ENCODE measurements at regions not wholly inside any gene's neighbourhood (a gene's known extent, or its start where the extent isn't known, plus 50 kb on each side); places are given as distances from the start of the nearest gene placed in this dataset.

DNA sequence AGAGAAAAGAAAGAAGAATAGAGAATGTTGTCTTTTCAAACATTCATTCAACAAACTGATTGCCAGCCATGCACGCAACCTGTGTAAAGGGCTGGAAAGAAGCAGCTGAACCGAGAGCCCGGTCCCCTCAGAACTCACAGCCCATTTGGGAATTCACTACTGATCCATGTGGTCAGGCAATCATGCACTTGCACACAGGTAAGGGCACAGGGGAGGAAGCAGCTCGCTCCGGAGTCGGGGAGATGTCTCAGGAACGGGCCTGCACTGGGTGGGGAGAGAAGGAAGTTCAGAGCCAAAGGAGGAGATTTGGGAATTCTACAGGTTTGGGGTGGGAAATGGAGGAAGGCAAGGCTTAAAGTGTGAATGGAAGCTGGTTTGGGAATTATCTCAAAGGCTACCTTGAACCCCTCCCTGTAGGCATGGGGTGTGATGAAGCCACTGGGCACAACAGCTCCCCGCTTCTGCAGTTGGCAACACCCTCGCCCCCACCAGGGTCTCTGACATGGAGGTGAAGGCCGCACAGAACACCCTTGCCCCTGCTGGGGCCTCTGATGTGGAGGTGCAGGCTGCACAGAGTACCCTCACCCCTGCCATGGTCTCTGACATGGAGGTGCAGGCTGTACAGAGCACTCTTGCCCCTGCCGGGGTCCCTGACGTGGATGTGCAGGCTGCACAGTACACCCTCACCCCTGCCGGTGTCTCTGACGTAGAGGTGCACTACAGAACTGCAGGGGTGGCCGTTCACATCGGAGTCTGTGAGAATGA, 194.4 kb upstream of the RNF32 start:
- Histone ChIP-seq H3K4me1 (ENCODE audit: insufficient read depth, low read length) (no peaks in the 10 kb centered on the region), H3K9me3 (ENCODE audit: low read length) (no peaks in the 10 kb centered on the region), H2AFZ (ENCODE audit: low read length) (no peak overlapping the region), H3K27ac (ENCODE audit: extremely low read length, insufficient read depth, low read length) (no peak overlapping the region), H3K4me3 (replicated peaks in 1 of 3; ENCODE audit: insufficient read depth in 1 of 3, low read depth in 2 of 3, low read length in 3 of 3) (no peak overlapping the region), H3K4me2 (ENCODE audit: low read depth, low read length) (no peak overlapping the region), H4K20me1 (ENCODE audit: insufficient read depth, low read length) (no peaks in the 10 kb centered on the region), H3K9ac (ENCODE audit: insufficient read depth, low read depth, low read length) (no peak overlapping the region), H3K27me3 (ENCODE audit: control insufficient read depth in 1 of 2, insufficient read depth in 2 of 2, low read length in 2 of 2) (peaks cover 6 to 42% of the 10 kb centered on the region in 2 experiments; a peak in 4 of 5 replicates), H3K79me2 (ENCODE audit: insufficient read depth, low read length) (no peaks in the 10 kb centered on the region), H3K36me3 (replicated peaks in 1 of 2; ENCODE audit: control insufficient read depth in 1 of 2, insufficient read depth in 2 of 2, low read length in 2 of 2) (no peaks in the 10 kb centered on the region)
- intact Hi-C loops (cut with micrococcal nuclease; ENCODE audit: unreplicated experiment) (no loop called here), in situ Hi-C loops (cut with HindIII; ENCODE audit: extremely low pct_ligation_motif_present, low pct_unique_long_range_greater_than_20kb) (no loop called here)
- ChIA-PET CTCF (ENCODE audit: low intra/inter-chr PET ratio, low total read pairs) (no interaction called here), POLR2A (no interaction called here)
- TF ChIP-seq, protein P1, sequence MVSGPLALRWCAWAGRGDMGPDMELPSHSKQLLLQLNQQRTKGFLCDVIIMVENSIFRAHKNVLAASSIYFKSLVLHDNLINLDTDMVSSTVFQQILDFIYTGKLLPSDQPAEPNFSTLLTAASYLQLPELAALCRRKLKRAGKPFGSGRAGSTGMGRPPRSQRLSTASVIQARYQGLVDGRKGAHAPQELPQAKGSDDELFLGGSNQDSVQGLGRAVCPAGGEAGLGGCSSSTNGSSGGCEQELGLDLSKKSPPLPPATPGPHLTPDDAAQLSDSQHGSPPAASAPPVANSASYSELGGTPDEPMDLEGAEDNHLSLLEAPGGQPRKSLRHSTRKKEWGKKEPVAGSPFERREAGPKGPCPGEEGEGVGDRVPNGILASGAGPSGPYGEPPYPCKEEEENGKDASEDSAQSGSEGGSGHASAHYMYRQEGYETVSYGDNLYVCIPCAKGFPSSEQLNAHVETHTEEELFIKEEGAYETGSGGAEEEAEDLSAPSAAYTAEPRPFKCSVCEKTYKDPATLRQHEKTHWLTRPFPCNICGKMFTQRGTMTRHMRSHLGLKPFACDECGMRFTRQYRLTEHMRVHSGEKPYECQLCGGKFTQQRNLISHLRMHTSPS (CRISPR knock-in tag; IDR thresholded peaks at IDR 0.05; ENCODE audit: low read depth) = no peak
- TF ChIP-seq, protein P2, sequence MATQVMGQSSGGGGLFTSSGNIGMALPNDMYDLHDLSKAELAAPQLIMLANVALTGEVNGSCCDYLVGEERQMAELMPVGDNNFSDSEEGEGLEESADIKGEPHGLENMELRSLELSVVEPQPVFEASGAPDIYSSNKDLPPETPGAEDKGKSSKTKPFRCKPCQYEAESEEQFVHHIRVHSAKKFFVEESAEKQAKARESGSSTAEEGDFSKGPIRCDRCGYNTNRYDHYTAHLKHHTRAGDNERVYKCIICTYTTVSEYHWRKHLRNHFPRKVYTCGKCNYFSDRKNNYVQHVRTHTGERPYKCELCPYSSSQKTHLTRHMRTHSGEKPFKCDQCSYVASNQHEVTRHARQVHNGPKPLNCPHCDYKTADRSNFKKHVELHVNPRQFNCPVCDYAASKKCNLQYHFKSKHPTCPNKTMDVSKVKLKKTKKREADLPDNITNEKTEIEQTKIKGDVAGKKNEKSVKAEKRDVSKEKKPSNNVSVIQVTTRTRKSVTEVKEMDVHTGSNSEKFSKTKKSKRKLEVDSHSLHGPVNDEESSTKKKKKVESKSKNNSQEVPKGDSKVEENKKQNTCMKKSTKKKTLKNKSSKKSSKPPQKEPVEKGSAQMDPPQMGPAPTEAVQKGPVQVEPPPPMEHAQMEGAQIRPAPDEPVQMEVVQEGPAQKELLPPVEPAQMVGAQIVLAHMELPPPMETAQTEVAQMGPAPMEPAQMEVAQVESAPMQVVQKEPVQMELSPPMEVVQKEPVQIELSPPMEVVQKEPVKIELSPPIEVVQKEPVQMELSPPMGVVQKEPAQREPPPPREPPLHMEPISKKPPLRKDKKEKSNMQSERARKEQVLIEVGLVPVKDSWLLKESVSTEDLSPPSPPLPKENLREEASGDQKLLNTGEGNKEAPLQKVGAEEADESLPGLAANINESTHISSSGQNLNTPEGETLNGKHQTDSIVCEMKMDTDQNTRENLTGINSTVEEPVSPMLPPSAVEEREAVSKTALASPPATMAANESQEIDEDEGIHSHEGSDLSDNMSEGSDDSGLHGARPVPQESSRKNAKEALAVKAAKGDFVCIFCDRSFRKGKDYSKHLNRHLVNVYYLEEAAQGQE (IDR thresholded peaks at IDR 0.05; ENCODE audit: borderline replicate concordance in 1 of 2, low read depth in 1 of 2, low read length in 2 of 2) = no peak
- TF ChIP-seq ZC3H13 (CRISPR knock-in tag; IDR thresholded peaks at IDR 0.05) = no peak
- TF ChIP-seq MAF1 (CRISPR knock-in tag; IDR thresholded peaks at IDR 0.05; ENCODE audit: borderline replicate concordance) = no peak
- TF ChIP-seq, protein P3, sequence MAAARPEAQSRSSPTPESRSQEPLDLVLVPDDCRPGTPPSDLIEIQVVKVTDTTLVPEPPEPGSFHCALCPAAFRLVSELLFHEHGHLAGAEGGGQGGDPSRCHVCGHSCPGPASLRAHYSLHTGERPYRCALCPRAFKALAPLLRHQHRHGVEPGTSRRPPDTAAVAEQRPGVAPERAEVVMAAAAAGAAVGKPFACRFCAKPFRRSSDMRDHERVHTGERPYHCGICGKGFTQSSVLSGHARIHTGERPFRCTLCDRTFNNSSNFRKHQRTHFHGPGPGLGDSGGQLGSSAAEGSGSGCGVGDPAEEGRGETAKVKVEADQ (CRISPR knock-in tag; IDR thresholded peaks at IDR 0.05; ENCODE audit: borderline replicate concordance) = no peak
- TF ChIP-seq, protein P4, sequence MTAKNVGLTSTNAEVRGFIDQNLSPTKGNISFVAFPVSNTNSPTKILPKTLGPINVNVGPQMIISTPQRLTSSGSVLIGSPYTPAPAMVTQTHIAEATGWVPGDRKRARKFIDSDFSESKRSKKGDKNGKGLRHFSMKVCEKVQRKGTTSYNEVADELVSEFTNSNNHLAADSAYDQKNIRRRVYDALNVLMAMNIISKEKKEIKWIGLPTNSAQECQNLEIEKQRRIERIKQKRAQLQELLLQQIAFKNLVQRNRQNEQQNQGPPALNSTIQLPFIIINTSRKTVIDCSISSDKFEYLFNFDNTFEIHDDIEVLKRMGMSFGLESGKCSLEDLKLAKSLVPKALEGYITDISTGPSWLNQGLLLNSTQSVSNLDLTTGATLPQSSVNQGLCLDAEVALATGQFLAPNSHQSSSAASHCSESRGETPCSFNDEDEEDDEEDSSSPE (CRISPR knock-in tag; IDR thresholded peaks at IDR 0.05) = no peak
- TF ChIP-seq ZSCAN22 (CRISPR knock-in tag; IDR thresholded peaks at IDR 0.05) = no peak
- no peak for TF ChIP-seq ZNF549 (CRISPR knock-in tag; IDR thresholded peaks at IDR 0.05)
- no peak for TF ChIP-seq ELF4 (CRISPR knock-in tag; IDR thresholded peaks at IDR 0.05; ENCODE audit: borderline replicate concordance)
- TF ChIP-seq ZMYM3 (CRISPR knock-in tag; IDR thresholded peaks at IDR 0.05) = no peak
- 40% methylated on average over 13 of the region's 16 CpGs for WGBS (ENCODE audit: low lambda C conversion rate)
- ATAC-seq = no peak
- no TSS peak for BruUV-seq (replicated peaks)
- FAIRE-seq = no peak
- DNase-seq (ENCODE audit: low spot score) = no peak

Data from HepG2 (cell line).